Thyroid gland (tissue), 4 donors: ENCODE measurements at regions not wholly inside any gene's neighbourhood (a gene's known extent, or its start where the extent isn't known, plus 50 kb on each side); places are given as distances from the start of the nearest gene placed in this dataset.

Experiments
- DNase-seq, 2 donors: peaks; one replicate each; pipeline ENCODE4 v3.0.0-alpha.2; 2019
- H3K27ac ChIP-seq, 3 donors: fragments of 200-600 bp; sonication (generic); 1 replicate in 2 of 3; 2 replicates in 1 of 3; pipeline ENCODE4 v1.5.1; 2016 to 2019; ENCODE audit warnings: mild to moderate bottlenecking in 1 of 3, moderate library complexity in 1 of 3
- H3K27me3 ChIP-seq: fragments of 200-600 bp; sonication (generic); one replicate; pipeline ENCODE4 v1.5.1; 2019
- H3K36me3 ChIP-seq, 2 donors: fragments of 200-600 bp; sonication (generic); one replicate each; pipeline ENCODE4 v1.5.1; 2016 to 2019
- H3K4me1 ChIP-seq, 2 donors: fragments of 200-600 bp; sonication (generic); one replicate each; pipeline ENCODE4 v1.5.1; 2017 to 2019
- H3K4me3 ChIP-seq, 3 donors: fragments of 200-600 bp; sonication (generic); replicated peaks in 1 of 3; 1 replicate in 2 of 3; 2 replicates in 1 of 3; pipeline ENCODE4 v1.5.1; 2016; ENCODE audit warnings: mild to moderate bottlenecking in 1 of 3
- H3K9me3 ChIP-seq: fragments of 200-600 bp; sonication (generic); one replicate; pipeline ENCODE4 v1.5.1; 2017
- CTCF ChIP-seq, 6 experiments: fragments of 200-600 bp in 3 of 6; fragments of 450-650 bp in 3 of 6; sonication (generic) in 3 of 6; IDR thresholded peaks; one replicate each; pipeline ENCODE4 v1.5.1; 2016 to 2019; ENCODE audit warnings: antibody characterized with exemption in 6 of 6, mild to moderate bottlenecking in 2 of 6, inconsistent platforms in 1 of 6, moderate library complexity in 1 of 6
- POLR2A ChIP-seq, 2 donors: fragments of 450-650 bp; IDR thresholded peaks; one replicate each; pipeline ENCODE4 v1.6.1; 2017; ENCODE audit warnings: antibody characterized with exemption in 2 of 2, mild to moderate bottlenecking in 2 of 2, moderate library complexity in 1 of 2
- WGBS, 2 donors: methylation state at CpG; one replicate each; pipeline ENCODE4 v1.1.5; 2017; 5-methylcytosine and 5-hydroxymethylcytosine counted together
- intact Hi-C: fragments of 100-400 bp; cut with DNase I; formaldehyde crosslinking; loops from one replicate; pipeline ENCODE4 v1.15.1; 2023

- H3K4me3 ChIP-seq = no peak overlapping the region
- intact Hi-C loops = no loop called here
These were observed 846.7 kb upstream of the EPHA5 start for GRCh38 chr4:66516940-66517339.

GRCh38 chr4:66506985-66507384, 836.7 kb upstream of the EPHA5 start:
- no peaks in the 10 kb centered on the region for H3K27me3 ChIP-seq
- intact Hi-C loops = no loop called here
- no peak for TF ChIP-seq POLR2A (IDR thresholded peaks at IDR 0.05)
- TF ChIP-seq CTCF (IDR thresholded peaks at IDR 0.05) = no peak
- no peaks in the 10 kb centered on the region for H3K4me1 ChIP-seq
- 80 to 83% methylated on average over 2 of the region's 2 CpGs for WGBS, 2 donors
- H3K27ac ChIP-seq = no peak overlapping the region
- no peak overlapping the region for H3K4me3 ChIP-seq
- H3K9me3 ChIP-seq = no peaks in the 10 kb centered on the region
- DNase-seq = no peak
- no peaks in the 10 kb centered on the region for H3K36me3 ChIP-seq

More at GRCh38 chr4:66516940-66517339, 846.7 kb upstream of the EPHA5 start:
- no peak overlapping the region for H3K27ac ChIP-seq
- no peaks in the 10 kb centered on the region for H3K36me3 ChIP-seq
- no peaks in the 10 kb centered on the region for H3K27me3 ChIP-seq
- 59 to 69% methylated on average over 2 of the region's 2 CpGs for WGBS, 2 donors
- TF ChIP-seq CTCF (IDR thresholded peaks at IDR 0.05) = no peak
- TF ChIP-seq POLR2A (IDR thresholded peaks at IDR 0.05) = no peak
- no peaks in the 10 kb centered on the region for H3K4me1 ChIP-seq
- no peaks in the 10 kb centered on the region for H3K9me3 ChIP-seq
- DNase-seq = no peak

DNA sequence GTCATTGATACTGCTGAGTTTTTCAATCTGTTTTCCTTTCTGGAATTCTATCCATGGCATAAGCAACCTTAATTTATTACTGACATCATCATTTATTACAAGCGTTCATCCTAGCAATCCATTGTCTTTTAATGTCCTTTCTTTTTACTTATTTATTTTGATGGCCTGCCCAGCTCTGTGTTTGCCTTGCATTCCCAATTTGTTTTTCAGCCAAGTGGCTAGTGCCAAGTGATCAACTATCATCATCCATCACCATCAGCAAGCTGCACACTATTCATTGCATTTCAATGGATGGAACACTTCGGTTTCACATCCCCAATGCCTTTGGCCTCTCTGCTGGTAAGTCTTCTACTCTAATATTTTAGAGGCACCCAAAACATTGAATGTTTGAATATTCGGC, 831.7 kb upstream of the EPHA5 start:
- Histone ChIP-seq H3K4me1 (no peaks in the 10 kb centered on the region), H3K27me3 (no peaks in the 10 kb centered on the region), H3K36me3 (no peaks in the 10 kb centered on the region), H3K27ac (no peak overlapping the region), H3K4me3 (no peak overlapping the region), H3K9me3 (no peaks in the 10 kb centered on the region)
- no peak for DNase-seq
- intact Hi-C loops = no loop called here
- 78 to 83% methylated on average over 3 of the region's 3 CpGs for WGBS, 2 donors
- TF ChIP-seq CTCF (IDR thresholded peaks at IDR 0.05) (no peak), POLR2A (IDR thresholded peaks at IDR 0.05) (no peak)

- Histone ChIP-seq H3K4me3 (no peak overlapping the region), H3K36me3 (no peaks in the 10 kb centered on the region), H3K9me3 (no peaks in the 10 kb centered on the region), H3K27ac (no peak overlapping the region), H3K4me1 (no peaks in the 10 kb centered on the region), H3K27me3 (no peaks in the 10 kb centered on the region)
- DNase-seq = no peak
- intact Hi-C loops = no loop called here
- WGBS, 2 donors = 92 to 97% methylated on average over 2 of the region's 2 CpGs
- no peak for TF ChIP-seq CTCF (IDR thresholded peaks at IDR 0.05)
- TF ChIP-seq POLR2A (IDR thresholded peaks at IDR 0.05) = no peak
These were observed 820.4 kb upstream of the EPHA5 start for GRCh38 chr4:66490729-66491128.

DNA sequence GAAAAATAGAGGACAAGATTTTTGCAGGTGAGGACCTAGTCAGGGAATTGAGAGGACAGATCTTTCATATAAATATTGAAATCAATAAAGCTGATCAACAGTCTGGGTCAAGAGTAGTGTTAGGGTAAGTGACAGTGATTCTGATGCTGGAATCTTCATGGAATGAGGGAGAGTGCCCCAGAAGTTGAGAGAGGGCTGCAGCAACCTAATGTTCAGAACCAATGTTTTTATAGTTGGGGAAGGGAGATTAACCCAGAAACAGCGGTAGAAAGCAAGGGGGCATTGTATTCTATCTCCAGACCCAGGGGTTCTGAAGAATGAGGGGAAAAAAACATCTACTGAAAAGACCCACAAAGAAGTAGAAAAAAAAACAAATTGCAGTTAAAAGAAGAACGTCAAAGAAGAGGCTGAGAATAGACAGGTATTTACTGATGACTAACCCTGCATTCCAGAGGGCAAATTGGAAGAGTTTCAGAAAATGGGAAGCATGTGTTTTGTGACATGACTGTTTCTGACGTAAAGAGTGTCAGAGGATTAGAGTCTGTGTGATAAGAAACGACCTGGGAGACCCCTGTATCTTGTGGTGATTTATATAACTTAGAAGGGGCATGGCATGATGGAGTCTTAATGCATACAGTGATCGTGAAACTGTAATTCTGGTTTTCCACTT, 819.6 kb upstream of the EPHA5 start:
- DNase-seq = no peak
- Histone ChIP-seq H3K27me3 (no peaks in the 10 kb centered on the region), H3K4me3 (no peak overlapping the region), H3K9me3 (no peaks in the 10 kb centered on the region), H3K36me3 (no peaks in the 10 kb centered on the region), H3K27ac (no peak overlapping the region), H3K4me1 (no peaks in the 10 kb centered on the region)
- WGBS, 2 donors = 26 to 30% methylated on average over 5 of the region's 5 CpGs
- TF ChIP-seq POLR2A (IDR thresholded peaks at IDR 0.05) = no peak
- no peak for TF ChIP-seq CTCF (IDR thresholded peaks at IDR 0.05)
- intact Hi-C loops = no loop called here
